GM04503 (cell line): ENCODE measurements at regions not wholly inside any gene's neighbourhood (a gene's known extent, or its start where the extent isn't known, plus 50 kb on each side); places are given as distances from the start of the nearest gene placed in this dataset.
"Not testable (repeated sequence)": the region's sequence is repeated elsewhere in the genome, so short reads cannot be mapped to it uniquely, and the experiment has no call there.

ENCODE experiments used
- DNase-seq: peaks from one replicate; pipeline ENCODE4 v3.0.0-alpha.2; 2012; ENCODE audit warnings: low read depth

GRCh38 chr6:74018825-74019224, 322.8 kb downstream of the CD109 start:
- no peak for DNase-seq

GRCh38 chr6:74015427-74015826, 319.4 kb downstream of the CD109 start:
- DNase-seq: no peak

GRCh38 chr6:74000666-74001490, 304.9 kb downstream of the CD109 start:
- no peak for DNase-seq

GRCh38 chr6:73990609-73991238, 294.7 kb downstream of the CD109 start:
- not testable (repeated sequence) for DNase-seq

GRCh38 chr6:73989428-73989827, 293.4 kb downstream of the CD109 start:
- no peak for DNase-seq

GRCh38 chr6:73985891-73986290, 289.9 kb downstream of the CD109 start:
- DNase-seq: peak; percentile 99

- peak; percentile 82 for DNase-seq
Measured at GRCh38 chr6:73984571-73985210, 288.7 kb downstream of the CD109 start.

GRCh38 chr6:73983367-73983766, 287.4 kb downstream of the CD109 start:
- peak; percentile 93 for DNase-seq

GRCh38 chr6:73980096-73980495, 284.1 kb downstream of the CD109 start:
- no peak for DNase-seq

- DNase-seq: no peak
Measured at GRCh38 chr6:73978330-73978729, 282.3 kb downstream of the CD109 start.

- DNase-seq: not testable (repeated sequence)
Measured at GRCh38 chr6:73972518-73972917, 276.5 kb downstream of the CD109 start.

GRCh38 chr6:73969971-73970970, 274.3 kb downstream of the CD109 start:
- peak; percentile 23 for DNase-seq

GRCh38 chr6:73968221-73968757, 272.3 kb downstream of the CD109 start:
- no peak for DNase-seq

- DNase-seq: no peak
Measured at GRCh38 chr6:73965539-73966029, 269.6 kb downstream of the CD109 start.

GRCh38 chr6:73964241-73964854, 268.3 kb downstream of the CD109 start:
- no peak for DNase-seq

- DNase-seq: no peak
Measured at GRCh38 chr6:73962884-73963283, 266.9 kb downstream of the CD109 start.

- no peak for DNase-seq
Measured at GRCh38 chr6:73956305-73956704, 260.3 kb downstream of the CD109 start.

GRCh38 chr6:73955800-73956199, 259.8 kb downstream of the CD109 start:
- no peak for DNase-seq

- no peak for DNase-seq
Measured at GRCh38 chr6:73954881-73955280, 258.9 kb downstream of the CD109 start.

- DNase-seq: no peak
Measured at GRCh38 chr6:73951183-73951582, 255.2 kb downstream of the CD109 start.
